IMR-90 (cell line): ENCODE measurements at regions not wholly inside any gene's neighbourhood (a gene's known extent, or its start where the extent isn't known, plus 50 kb on each side); places are given as distances from the start of the nearest gene placed in this dataset.

Experiments
- ATAC-seq: fragments of 200-7000 bp; cut with Tn5 transposase; 2 replicates; pipeline ENCODE4 v1.9.1; 2020; ENCODE audit warnings: low read depth, mild to moderate bottlenecking, moderate library complexity
- BruUV-seq: library from RNA; stranded (reverse); fragments of 400-500 nt; replicated peaks from 2 replicates; lab custom pipeline; 2021; lab: Mats Ljungman, UMichigan
- CTCF ChIA-PET: fragments of 300-600 bp; formaldehyde crosslinking; extraction: SDS; loops from one replicate; lab custom pipeline; 2021; ENCODE audit warnings: antibody characterized with exemption; lab: Yijun Ruan, JAX
- POLR2A ChIA-PET: fragments of 300-600 bp; sonication (Branson Sonifier 250); formaldehyde crosslinking; loops from one replicate; lab custom pipeline; 2022; ENCODE audit warnings: antibody characterized with exemption; ENCODE audit not compliant: unreplicated experiment; lab: Charles Lee
- DNase-seq: peaks from one replicate; pipeline ENCODE4 v3.0.0; 2013
- H2AFZ ChIP-seq: replicated peaks from 2 replicates; pipeline ENCODE3; 2013; ENCODE audit warnings: low read length, mild to moderate bottlenecking; ENCODE audit not compliant: poor library complexity
- H2AK5ac ChIP-seq: 2 replicates; pipeline ENCODE4 v1.6.1; 2013; ENCODE audit warnings: low read depth, low read length, inconsistent platforms
- H2AK9ac ChIP-seq: replicated peaks from 2 replicates; pipeline ENCODE3; 2013; ENCODE audit warnings: mild to moderate bottlenecking, low read depth, low read length, moderate library complexity; ENCODE audit not compliant: poor library complexity
- H2BK120ac ChIP-seq: 2 replicates; pipeline ENCODE4 v1.6.1; 2013; ENCODE audit warnings: low read depth, low read length, inconsistent platforms
- H2BK15ac ChIP-seq: 3 replicates; pipeline ENCODE4 v1.6.1; 2013; ENCODE audit warnings: low read depth, low read length, inconsistent platforms
- H2BK20ac ChIP-seq: 2 replicates; pipeline ENCODE4 v1.6.1; 2013; ENCODE audit warnings: low read depth, mild to moderate bottlenecking, inconsistent platforms, low read length, moderate library complexity
- H2BK5ac ChIP-seq: 2 replicates; pipeline ENCODE4 v1.6.1; 2013; ENCODE audit warnings: mild to moderate bottlenecking, low read depth, low read length, inconsistent platforms; ENCODE audit not compliant: poor library complexity, severe bottlenecking
- H3K14ac ChIP-seq: replicated peaks from 2 replicates; pipeline ENCODE4 v1.6.1; 2013; ENCODE audit warnings: low read depth, low read length, inconsistent platforms
- H3K18ac ChIP-seq: 2 replicates; pipeline ENCODE4 v1.6.1; 2013; ENCODE audit warnings: low read depth, low read length, control low read depth
- H3K23ac ChIP-seq: 2 replicates; pipeline ENCODE4 v1.6.1; 2013; ENCODE audit warnings: low read depth, low read length, inconsistent platforms
- H3K27ac ChIP-seq: 2 replicates; pipeline ENCODE4 v1.5.1; 2013; ENCODE audit warnings: mild to moderate bottlenecking, control low read depth, low read length; ENCODE audit not compliant: insufficient read depth
- H3K27me3 ChIP-seq: 2 replicates; pipeline ENCODE4 v1.6.1; 2013; ENCODE audit warnings: low read length; ENCODE audit not compliant: control insufficient read depth, insufficient read depth
- H3K36me3 ChIP-seq: 2 replicates; pipeline ENCODE4 v1.6.1; 2013; ENCODE audit warnings: low read length, mixed read lengths; ENCODE audit not compliant: control insufficient read depth, insufficient read depth
- H3K4ac ChIP-seq: 2 replicates; pipeline ENCODE4 v1.6.1; 2013; ENCODE audit warnings: low read depth, low read length, inconsistent platforms
- H3K4me1 ChIP-seq: 2 replicates; pipeline ENCODE4 v1.6.1; 2013; ENCODE audit warnings: low read length, mixed read lengths; ENCODE audit not compliant: control insufficient read depth, insufficient read depth
- H3K4me2 ChIP-seq: 2 replicates; pipeline ENCODE4 v1.6.1; 2013; ENCODE audit warnings: low read depth, mild to moderate bottlenecking, control low read depth, low read length, moderate library complexity
- H3K4me3 ChIP-seq: 2 replicates; pipeline ENCODE4 v1.5.1; 2013; ENCODE audit warnings: low read depth, mild to moderate bottlenecking, control low read depth, low read length, moderate library complexity; ENCODE audit not compliant: insufficient read depth
- H3K56ac ChIP-seq: 2 replicates; pipeline ENCODE4 v1.6.1; 2013; ENCODE audit warnings: low read length, inconsistent platforms; ENCODE audit not compliant: insufficient read depth; ENCODE audit errors: extremely low read depth
- H3K79me1 ChIP-seq, 2 experiments: 2 replicates each; pipeline ENCODE4 v1.6.1; 2013; ENCODE audit warnings: low read length in 2 of 2, inconsistent platforms in 1 of 2, low read depth in 1 of 2
- H3K9ac ChIP-seq: 2 replicates; pipeline ENCODE4 v1.6.1; 2013; ENCODE audit warnings: low read depth, low read length, control low read depth
- H3K9me1 ChIP-seq: 2 replicates; pipeline ENCODE4 v1.6.1; 2013; ENCODE audit warnings: low read length, inconsistent platforms; ENCODE audit not compliant: insufficient read depth
- H3K9me3 ChIP-seq: 2 replicates; pipeline ENCODE4 v1.6.1; 2013; ENCODE audit warnings: low read length; ENCODE audit not compliant: control insufficient read depth, insufficient read depth
- H4K20me1 ChIP-seq: 2 replicates; pipeline ENCODE4 v1.6.1; 2013; ENCODE audit warnings: low read length, inconsistent platforms; ENCODE audit not compliant: insufficient read depth
- H4K5ac ChIP-seq: 2 replicates; pipeline ENCODE4 v1.6.1; 2013; ENCODE audit warnings: mild to moderate bottlenecking, low read depth, low read length, control low read depth
- H4K8ac ChIP-seq, 2 experiments: 2 replicates each; pipeline ENCODE4 v1.6.1; 2013; ENCODE audit warnings: low read depth in 2 of 2, low read length in 2 of 2, control low read depth in 1 of 2, inconsistent platforms in 1 of 2
- H4K91ac ChIP-seq: 2 replicates; pipeline ENCODE4 v1.6.1; 2013; ENCODE audit warnings: low read depth, low read length, inconsistent platforms; ENCODE audit not compliant: insufficient read depth
- BHLHE40 ChIP-seq: fragments of 150-350 bp; IDR thresholded peaks from 2 replicates; pipeline ENCODE4 v1.6.1; 2016; ENCODE audit warnings: mild to moderate bottlenecking, low read depth, low read length
- CEBPB ChIP-seq: IDR thresholded peaks from 2 replicates; pipeline ENCODE4 v1.6.1; 2012; ENCODE audit warnings: low read depth, low read length, improper control_type of control experiment
- CHD1 ChIP-seq: IDR thresholded peaks from 2 replicates; pipeline ENCODE4 v1.6.1; 2012; ENCODE audit warnings: low read depth, low read length, improper control_type of control experiment
- ELK1 ChIP-seq: fragments of 150-350 bp; IDR thresholded peaks from 2 replicates; pipeline ENCODE4 v1.6.1; 2016; ENCODE audit warnings: low read depth, mild to moderate bottlenecking, low read length, moderate library complexity, borderline replicate concordance
- POLR2A ChIP-seq: IDR thresholded peaks from 2 replicates; pipeline ENCODE4 v1.6.1; 2012; ENCODE audit warnings: mild to moderate bottlenecking, low read depth, low read length
- RAD21 ChIP-seq: IDR thresholded peaks from 2 replicates; pipeline ENCODE4 v1.6.1; 2012; ENCODE audit warnings: low read length, improper control_type of control experiment
- RCOR1 ChIP-seq: IDR thresholded peaks from 2 replicates; pipeline ENCODE4 v1.6.1; 2012; ENCODE audit warnings: mild to moderate bottlenecking, low read length, improper control_type of control experiment; ENCODE audit not compliant: insufficient replicate concordance
- WGBS, 2 experiments: methylation state at CpG; one replicate each; pipeline versions ENCODE4 v1.1.5 to v1.1.7; 2013; ENCODE audit warnings: missing lambda C conversion rate in 2 of 2; ENCODE audit not compliant: insufficient read length in 1 of 2; ENCODE audit errors: extremely low coverage in 2 of 2; 5-methylcytosine and 5-hydroxymethylcytosine counted together
- dilution Hi-C: fragments of 300-500 bp; cut with HindIII; formaldehyde crosslinking; loops from one replicate; pipeline ENCODE4 v1.14.3; 2018; ENCODE audit warnings: low sequenced_read_pairs; ENCODE audit not compliant: unreplicated experiment
- in situ Hi-C: fragments of 300-500 bp; cut with MboI; formaldehyde crosslinking; loops from 3 replicates; pipeline ENCODE4 v1.14.3; 2019; ENCODE audit warnings: low sequenced_read_pairs, inconsistent platforms, mixed read lengths
- intact Hi-C: fragments of 100-400 bp; cut with micrococcal nuclease; formaldehyde crosslinking; loops from 2 replicates; pipeline ENCODE4 v1.10.0; 2022
- TF ChIP-seq, protein P1 (sequence below): fragments of 150-350 bp; IDR thresholded peaks from 2 replicates; pipeline ENCODE4 v1.6.1; 2017; ENCODE audit warnings: mild to moderate bottlenecking, antibody characterized with exemption, low read length, low read depth
- TF ChIP-seq, protein P2 (sequence below): conservative IDR thresholded peaks from 2 replicates; pipeline ENCODE4 v1.5.1; 2012; ENCODE audit warnings: mild to moderate bottlenecking, low read depth, low read length, improper control_type of control experiment

- TF ChIP-seq, protein P1, sequence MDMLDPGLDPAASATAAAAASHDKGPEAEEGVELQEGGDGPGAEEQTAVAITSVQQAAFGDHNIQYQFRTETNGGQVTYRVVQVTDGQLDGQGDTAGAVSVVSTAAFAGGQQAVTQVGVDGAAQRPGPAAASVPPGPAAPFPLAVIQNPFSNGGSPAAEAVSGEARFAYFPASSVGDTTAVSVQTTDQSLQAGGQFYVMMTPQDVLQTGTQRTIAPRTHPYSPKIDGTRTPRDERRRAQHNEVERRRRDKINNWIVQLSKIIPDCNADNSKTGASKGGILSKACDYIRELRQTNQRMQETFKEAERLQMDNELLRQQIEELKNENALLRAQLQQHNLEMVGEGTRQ, result no peak
Observed at GRCh38 chr18:22691946-22692710, 241.0 kb upstream of the RBBP8 start (continued).

- Histone ChIP-seq H3K56ac (peak overlapping the region; percentile 64; the same call in 1 of the 2 replicates), H3K14ac (no peak overlapping the region), H2BK120ac (peak overlapping the region; percentile 74; the same call in 1 of the 2 replicates), H3K36me3 (no peaks in the 10 kb centered on the region), H3K23ac (no peak overlapping the region), H3K18ac (peak overlapping the region; percentile 51; the same call in 1 of the 2 replicates), H2BK5ac (peak overlapping the region; percentile 98), H3K4me3 (peak overlapping the region; percentile 16; the same call in 1 of the 2 replicates), H3K9me1 (peaks cover 8% of the 10 kb centered on the region), H4K8ac (peak overlapping the region in 1 of 2 experiments; percentile 70; a peak in 3 of 4 replicates), H4K20me1 (no peaks in the 10 kb centered on the region), H2AK5ac (no peak overlapping the region), H2BK15ac (peak overlapping the region; percentile 45; the same call in 1 of the 3 replicates), H3K9ac (peak overlapping the region; percentile 31; the same call in 1 of the 2 replicates), H3K9me3 (no peaks in the 10 kb centered on the region), H3K4me2 (peak overlapping the region; percentile 71), H4K91ac (peak overlapping the region; percentile 67; the same call in 1 of the 2 replicates), H3K4ac (peak overlapping the region; percentile 72), H4K5ac (0 out of 2 replicates have a peak overlapping the region, but pooled peaks have one; percentile 17), H3K27ac (peak overlapping the region; percentile 69; the same call in 1 of the 2 replicates), H3K4me1 (peaks cover 18% of the 10 kb centered on the region), H2AK9ac (no peak overlapping the region), H3K27me3 (no peaks in the 10 kb centered on the region), H3K79me1 (no peaks in the 10 kb centered on the region), H2AFZ (no peak overlapping the region), H2BK20ac (peak overlapping the region; percentile 40; the same call in 1 of the 2 replicates)
- ChIA-PET POLR2A (no interaction called here), CTCF (interaction anchor here (0.5 kb wide), 1 partner anchor 738 kb away, joined by 3 read pairs; no protein-coding TSS in a partner anchor)
- ATAC-seq (peak; percentile 92), DNase-seq (peak; percentile 98)
- WGBS, 2 experiments, result 0% methylated on average over 2 of the region's 8 CpGs; no CpG with 5 or more reads in 1 of the 2 experiments
- no TSS peak for BruUV-seq
- dilution Hi-C loops (no loop called here), intact Hi-C loops (no loop called here), in situ Hi-C loops (no loop called here)
- TF ChIP-seq RAD21 (peak; percentile 14), ELK1 (no peak), CHD1 (no peak), RCOR1 (no peak), CEBPB (peak; percentile 26; the same call in 1 of the 2 replicates), BHLHE40 (no peak; the same call in 1 of the 2 replicates), POLR2A (peak; percentile 57; the same call in 1 of the 2 replicates)
- TF ChIP-seq, protein P2, sequence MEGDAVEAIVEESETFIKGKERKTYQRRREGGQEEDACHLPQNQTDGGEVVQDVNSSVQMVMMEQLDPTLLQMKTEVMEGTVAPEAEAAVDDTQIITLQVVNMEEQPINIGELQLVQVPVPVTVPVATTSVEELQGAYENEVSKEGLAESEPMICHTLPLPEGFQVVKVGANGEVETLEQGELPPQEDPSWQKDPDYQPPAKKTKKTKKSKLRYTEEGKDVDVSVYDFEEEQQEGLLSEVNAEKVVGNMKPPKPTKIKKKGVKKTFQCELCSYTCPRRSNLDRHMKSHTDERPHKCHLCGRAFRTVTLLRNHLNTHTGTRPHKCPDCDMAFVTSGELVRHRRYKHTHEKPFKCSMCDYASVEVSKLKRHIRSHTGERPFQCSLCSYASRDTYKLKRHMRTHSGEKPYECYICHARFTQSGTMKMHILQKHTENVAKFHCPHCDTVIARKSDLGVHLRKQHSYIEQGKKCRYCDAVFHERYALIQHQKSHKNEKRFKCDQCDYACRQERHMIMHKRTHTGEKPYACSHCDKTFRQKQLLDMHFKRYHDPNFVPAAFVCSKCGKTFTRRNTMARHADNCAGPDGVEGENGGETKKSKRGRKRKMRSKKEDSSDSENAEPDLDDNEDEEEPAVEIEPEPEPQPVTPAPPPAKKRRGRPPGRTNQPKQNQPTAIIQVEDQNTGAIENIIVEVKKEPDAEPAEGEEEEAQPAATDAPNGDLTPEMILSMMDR, result no peak
- TF ChIP-seq, protein P1, result no peak
Observed at GRCh38 chr18:22694954-22695353, 238.2 kb upstream of the RBBP8 start.
